DMS153 (cell line): ENCODE measurements at regions not wholly inside any gene's neighbourhood (a gene's known extent, or its start where the extent isn't known, plus 50 kb on each side); places are given as distances from the start of the nearest gene placed in this dataset.
"Not testable (repeated sequence)": the region's sequence is repeated elsewhere in the genome, so short reads cannot be mapped to it uniquely, and the experiment has no call there.

Experiments
- DNase-seq: peaks from one replicate; lab custom pipeline; 2025; lab: John Stamatoyannopoulos, UW

GRCh38 chr6:58365856-58366255, 1048.4 kb downstream of the PRIM2 start:
- DNase-seq, result not testable (repeated sequence)

- DNase-seq, result not testable (repeated sequence)
Observed at GRCh38 chr6:58406659-58407058, 1089.2 kb downstream of the PRIM2 start.

- DNase-seq, result no peak
Observed at GRCh38 chr6:58419321-58419720, 1101.9 kb downstream of the PRIM2 start.
